Keratinocyte (primary cell): ENCODE measurements at regions not wholly inside any gene's neighbourhood (a gene's known extent, or its start where the extent isn't known, plus 50 kb on each side); places are given as distances from the start of the nearest gene placed in this dataset.

Source experiments
- DNase-seq: peaks from one replicate; pipeline ENCODE4 v3.0.0-alpha.2; 2011; ENCODE audit warnings: low read depth, missing footprints, low spot score
- FAIRE-seq: peaks from 2 replicates; lab custom pipeline; 2011; peaks lifted over from hg19 to GRCh38; lab: Jason Lieb, UNC
- H2AFZ ChIP-seq: 2 replicates; pipeline ENCODE4 v1.6.0; 2012; ENCODE audit warnings: low read length, control low read depth, inconsistent platforms; ENCODE audit not compliant: control insufficient read depth
- H3K27ac ChIP-seq: 2 replicates; pipeline ENCODE4 v1.5.1; 2011; ENCODE audit warnings: low read length; ENCODE audit not compliant: control insufficient read depth, insufficient read depth
- H3K27me3 ChIP-seq: 3 replicates; pipeline ENCODE4 v1.6.0; 2011; ENCODE audit warnings: low read length; ENCODE audit not compliant: control insufficient read depth, insufficient read depth; ENCODE audit errors: extremely low read depth
- H3K36me3 ChIP-seq, 2 experiments: 2 replicates in 1 of 2; 3 replicates in 1 of 2; pipeline ENCODE4 v1.5.1; 2011; ENCODE audit warnings: low read length in 2 of 2, mild to moderate bottlenecking in 1 of 2; ENCODE audit not compliant: control insufficient read depth in 2 of 2, insufficient read depth in 2 of 2; ENCODE audit errors: extremely low read depth in 1 of 2
- H3K4me1 ChIP-seq: 3 replicates; pipeline ENCODE4 v1.5.1; 2011; ENCODE audit warnings: low read length; ENCODE audit not compliant: control insufficient read depth, insufficient read depth; ENCODE audit errors: extremely low read depth
- H3K4me2 ChIP-seq: 3 replicates; pipeline ENCODE4 v1.6.0; 2011; ENCODE audit warnings: low read depth, low read length; ENCODE audit not compliant: control insufficient read depth, insufficient read depth; ENCODE audit errors: extremely low read depth
- H3K4me3 ChIP-seq, 3 experiments: fragments of 200-600 bp in 1 of 3; sonication (generic) in 1 of 3; 2 replicates in 2 of 3; 3 replicates in 1 of 3; pipeline ENCODE4 v1.5.1; 2011 to 2016; ENCODE audit warnings: low read length in 3 of 3, mild to moderate bottlenecking in 3 of 3, control low read depth in 2 of 3, inconsistent platforms in 1 of 3, low read depth in 1 of 3, mixed read lengths in 1 of 3, mixed run types in 1 of 3, moderate library complexity in 1 of 3; ENCODE audit not compliant: control insufficient read depth in 2 of 3, insufficient read depth in 2 of 3; ENCODE audit errors: extremely low read depth in 1 of 3
- H3K79me2 ChIP-seq: 2 replicates; pipeline ENCODE4 v1.6.0; 2012; ENCODE audit warnings: low read length; ENCODE audit not compliant: control insufficient read depth, insufficient read depth
- H3K9ac ChIP-seq: 3 replicates; pipeline ENCODE4 v1.6.0; 2011; ENCODE audit warnings: low read length; ENCODE audit not compliant: control insufficient read depth, insufficient read depth; ENCODE audit errors: extremely low read depth
- H3K9me1 ChIP-seq: 3 replicates; pipeline ENCODE4 v1.6.0; 2011; ENCODE audit warnings: low read length; ENCODE audit not compliant: control insufficient read depth, insufficient read depth; ENCODE audit errors: extremely low read depth
- H3K9me3 ChIP-seq: 2 replicates; pipeline ENCODE4 v1.5.1; 2012; ENCODE audit warnings: low read depth, low read length; ENCODE audit not compliant: control insufficient read depth
- H4K20me1 ChIP-seq: 3 replicates; pipeline ENCODE4 v1.6.0; 2011; ENCODE audit warnings: low read length; ENCODE audit not compliant: control insufficient read depth, insufficient read depth; ENCODE audit errors: extremely low read depth
- CTCF ChIP-seq, 3 experiments: IDR thresholded peaks in 1 of 3; conservative IDR thresholded peaks in 1 of 3; optimal IDR thresholded peaks in 1 of 3; 2 replicates in 2 of 3; 3 replicates in 1 of 3; pipeline versions ENCODE3 to v1.5.1; 2011; ENCODE audit warnings: low read length in 3 of 3, mild to moderate bottlenecking in 3 of 3, moderate library complexity in 2 of 3, control low read depth in 1 of 3, inconsistent platforms in 1 of 3; ENCODE audit not compliant: insufficient read depth in 2 of 3; ENCODE audit errors: extremely low read depth in 1 of 3
- EZH2 ChIP-seq: IDR thresholded peaks from one replicate; pipeline ENCODE4 v1.6.1; 2012; ENCODE audit warnings: inconsistent platforms, mild to moderate bottlenecking, low read length, moderate library complexity
- dilution Hi-C: fragments of 300-500 bp; cut with MboI; formaldehyde crosslinking; loops from one replicate; pipeline ENCODE4 v1.7.0; 2020; ENCODE audit warnings: low sequenced_read_pairs; ENCODE audit not compliant: extremely low pct_ligation_motif_present

- Histone ChIP-seq H3K36me3 (no peaks in the 10 kb centered on the region), H3K4me2 (no peak overlapping the region), H3K79me2 (no peaks in the 10 kb centered on the region), H3K4me1 (peaks cover 6% of the 10 kb centered on the region), H3K27me3 (no peaks in the 10 kb centered on the region), H3K9ac (no peak overlapping the region), H2AFZ (no peak overlapping the region), H3K4me3 (no peak overlapping the region), H3K9me1 (no peaks in the 10 kb centered on the region), H3K27ac (no peak overlapping the region), H4K20me1 (no peaks in the 10 kb centered on the region), H3K9me3 (no peaks in the 10 kb centered on the region)
- no peak for FAIRE-seq
- TF ChIP-seq CTCF (optimal IDR thresholded peaks at IDR 0.05 in 1 of 3, IDR thresholded peaks at IDR 0.05 in 1 of 3, conservative IDR thresholded peaks at IDR 0.05 in 1 of 3; ENCODE audit: extremely low read depth in 1 of 3, insufficient read depth in 2 of 3, low read length in 3 of 3) (no peak), EZH2 (no peak)
- dilution Hi-C loops: no loop called here
- DNase-seq: no peak
These were observed 340.2 kb upstream of the DKK2 start for GRCh38 chr4:107376293-107376692.

GRCh38 chr4:107366900-107367299 lies 330.8 kb upstream of the DKK2 start:
- H3K27me3 ChIP-seq: no peaks in the 10 kb centered on the region
- H3K36me3 ChIP-seq: no peaks in the 10 kb centered on the region
- no peak overlapping the region for H3K4me3 ChIP-seq
- H4K20me1 ChIP-seq: no peaks in the 10 kb centered on the region
- no peaks in the 10 kb centered on the region for H3K4me1 ChIP-seq
- FAIRE-seq: peak; percentile 46
- no peak overlapping the region for H3K27ac ChIP-seq
- H3K9ac ChIP-seq: no peak overlapping the region
- H2AFZ ChIP-seq: no peak overlapping the region
- H3K79me2 ChIP-seq: no peaks in the 10 kb centered on the region
- no peaks in the 10 kb centered on the region for H3K9me1 ChIP-seq
- DNase-seq: no peak
- dilution Hi-C loops: no loop called here
- TF ChIP-seq CTCF (optimal IDR thresholded peaks at IDR 0.05 in 1 of 3, IDR thresholded peaks at IDR 0.05 in 1 of 3, conservative IDR thresholded peaks at IDR 0.05 in 1 of 3; ENCODE audit: extremely low read depth in 1 of 3, insufficient read depth in 2 of 3, low read length in 3 of 3): no peak
- no peak for TF ChIP-seq EZH2
- no peak overlapping the region for H3K4me2 ChIP-seq
- no peaks in the 10 kb centered on the region for H3K9me3 ChIP-seq
